AG04449 (cell line): ENCODE measurements at regions not wholly inside any gene's neighbourhood (a gene's known extent, or its start where the extent isn't known, plus 50 kb on each side); places are given as distances from the start of the nearest gene placed in this dataset.

Source experiments
- CTCF ChIA-PET: fragments of 350-600 bp; formaldehyde crosslinking; extraction: SDS; loops from one replicate; lab custom pipeline; 2021; ENCODE audit warnings: antibody characterized with exemption; lab: Yijun Ruan, JAX
- POLR2A ChIA-PET: fragments of 400-600, 350-600 bp; formaldehyde crosslinking; extraction: SDS; loops from one replicate; lab custom pipeline; 2020; ENCODE audit warnings: antibody characterized with exemption, inconsistent platforms; lab: Yijun Ruan, JAX
- DNase-seq: peaks from one replicate; pipeline ENCODE4 v3.0.0-alpha.2; 2010; ENCODE audit warnings: low read depth, low spot score
- H3K4me3 ChIP-seq: 2 replicates; pipeline ENCODE4 v1.5.1; 2011; ENCODE audit warnings: low read depth, mild to moderate bottlenecking, control low read depth, low read length
- TF ChIP-seq, protein P1 (sequence below): IDR thresholded peaks from one replicate; pipeline ENCODE4 v1.5.1; 2011; ENCODE audit warnings: mild to moderate bottlenecking, moderate library complexity, low read length, control low read depth, inconsistent platforms; ENCODE audit not compliant: insufficient read depth; ENCODE audit errors: missing control alignments

- no peak overlapping the region for H3K4me3 ChIP-seq
- TF ChIP-seq, protein P1, sequence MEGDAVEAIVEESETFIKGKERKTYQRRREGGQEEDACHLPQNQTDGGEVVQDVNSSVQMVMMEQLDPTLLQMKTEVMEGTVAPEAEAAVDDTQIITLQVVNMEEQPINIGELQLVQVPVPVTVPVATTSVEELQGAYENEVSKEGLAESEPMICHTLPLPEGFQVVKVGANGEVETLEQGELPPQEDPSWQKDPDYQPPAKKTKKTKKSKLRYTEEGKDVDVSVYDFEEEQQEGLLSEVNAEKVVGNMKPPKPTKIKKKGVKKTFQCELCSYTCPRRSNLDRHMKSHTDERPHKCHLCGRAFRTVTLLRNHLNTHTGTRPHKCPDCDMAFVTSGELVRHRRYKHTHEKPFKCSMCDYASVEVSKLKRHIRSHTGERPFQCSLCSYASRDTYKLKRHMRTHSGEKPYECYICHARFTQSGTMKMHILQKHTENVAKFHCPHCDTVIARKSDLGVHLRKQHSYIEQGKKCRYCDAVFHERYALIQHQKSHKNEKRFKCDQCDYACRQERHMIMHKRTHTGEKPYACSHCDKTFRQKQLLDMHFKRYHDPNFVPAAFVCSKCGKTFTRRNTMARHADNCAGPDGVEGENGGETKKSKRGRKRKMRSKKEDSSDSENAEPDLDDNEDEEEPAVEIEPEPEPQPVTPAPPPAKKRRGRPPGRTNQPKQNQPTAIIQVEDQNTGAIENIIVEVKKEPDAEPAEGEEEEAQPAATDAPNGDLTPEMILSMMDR: no peak
- DNase-seq: no peak
- ChIA-PET POLR2A (no interaction called here), CTCF (no interaction called here)
These were observed 150.7 kb upstream of the SOX4 start for GRCh38 chr6:21442874-21443273.

- CTCF ChIA-PET: interaction anchor here (1.2 kb wide), 1 partner anchor 14 kb away, joined by 3 read pairs; no protein-coding TSS in a partner anchor
- no peak overlapping the region for H3K4me3 ChIP-seq
- TF ChIP-seq, protein P1: no peak
- DNase-seq: no peak
- POLR2A ChIA-PET: interaction anchor here (0.6 kb wide), 1 partner anchor 466 kb away, joined by 3 read pairs; no protein-coding TSS in a partner anchor
These were observed 148.8 kb upstream of the SOX4 start for GRCh38 chr6:21444711-21445260.

- TF ChIP-seq, protein P1: no peak
- H3K4me3 ChIP-seq: no peak overlapping the region
- CTCF ChIA-PET: no interaction called here
- POLR2A ChIA-PET: no interaction called here
- DNase-seq: no peak
These were observed 145.6 kb upstream of the SOX4 start for GRCh38 chr6:21447987-21448386.

- ChIA-PET POLR2A (no interaction called here), CTCF (no interaction called here)
- TF ChIP-seq, protein P1: no peak
- no peak for DNase-seq
- H3K4me3 ChIP-seq: no peak overlapping the region
These were observed 145.0 kb upstream of the SOX4 start for GRCh38 chr6:21448485-21449109.

GRCh38 chr6:21450149-21450548, 143.4 kb upstream of the SOX4 start:
- CTCF ChIA-PET: no interaction called here
- TF ChIP-seq, protein P1: no peak
- no peak for DNase-seq
- POLR2A ChIA-PET: no interaction called here
- H3K4me3 ChIP-seq: no peak overlapping the region

- DNase-seq: no peak
- CTCF ChIA-PET: no interaction called here
These were observed 142.9 kb upstream of the SOX4 start for GRCh38 chr6:21450628-21451027.

More at GRCh38 chr6:21450628-21451027, 142.9 kb upstream of the SOX4 start:
- POLR2A ChIA-PET: no interaction called here
- no peak overlapping the region for H3K4me3 ChIP-seq
- TF ChIP-seq, protein P1: no peak
